ENCODE measurements at regions not wholly inside any gene's neighbourhood (a gene's known extent, or its start where the extent isn't known, plus 50 kb on each side); places are given as distances from the start of the nearest gene placed in this dataset.
"Not testable (repeated sequence)": the region's sequence is repeated elsewhere in the genome, so short reads cannot be mapped to it uniquely, and the experiment has no call there.

- DNase-seq = not testable (repeated sequence)
Observed at GRCh38 chr9:104195142-104195541, 101.0 kb downstream of the SMC2 start.

DNA sequence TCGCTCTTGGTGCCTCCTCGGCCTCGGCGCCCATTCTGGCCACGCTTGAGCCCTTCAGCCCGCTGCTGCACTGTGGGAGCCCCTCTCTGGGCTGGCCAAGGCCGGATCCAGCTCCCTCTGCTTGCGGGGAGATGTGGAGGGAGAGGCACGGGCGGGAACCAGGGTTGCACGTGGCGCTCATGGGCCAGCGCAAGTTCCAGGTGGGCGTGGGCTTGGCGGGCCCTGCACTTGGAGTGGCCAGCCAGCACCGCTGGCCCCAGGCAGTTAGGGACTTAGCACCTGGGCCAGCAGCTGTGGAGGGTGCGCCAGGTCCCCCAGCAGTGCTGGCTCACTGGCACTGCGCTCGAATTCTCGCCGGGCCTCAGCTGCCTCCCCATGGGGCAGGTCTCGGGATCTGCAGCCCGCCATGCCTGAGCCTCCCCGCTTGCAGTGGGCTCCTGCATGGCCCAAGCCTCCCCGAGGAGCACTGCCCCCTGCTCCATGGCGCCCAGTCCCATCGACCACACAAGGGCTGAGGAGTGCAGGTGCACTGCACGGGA is 106.4 kb downstream of the SMC2 start:
- DNase-seq = no peak

GRCh38 chr9:104206766-104207165 is 112.7 kb downstream of the SMC2 start:
- DNase-seq = no peak

- no peak for DNase-seq
Observed at GRCh38 chr9:104209387-104209786, 115.3 kb downstream of the SMC2 start.

GRCh38 chr9:104227108-104227507 is 133.0 kb downstream of the SMC2 start:
- DNase-seq = no peak

DNA sequence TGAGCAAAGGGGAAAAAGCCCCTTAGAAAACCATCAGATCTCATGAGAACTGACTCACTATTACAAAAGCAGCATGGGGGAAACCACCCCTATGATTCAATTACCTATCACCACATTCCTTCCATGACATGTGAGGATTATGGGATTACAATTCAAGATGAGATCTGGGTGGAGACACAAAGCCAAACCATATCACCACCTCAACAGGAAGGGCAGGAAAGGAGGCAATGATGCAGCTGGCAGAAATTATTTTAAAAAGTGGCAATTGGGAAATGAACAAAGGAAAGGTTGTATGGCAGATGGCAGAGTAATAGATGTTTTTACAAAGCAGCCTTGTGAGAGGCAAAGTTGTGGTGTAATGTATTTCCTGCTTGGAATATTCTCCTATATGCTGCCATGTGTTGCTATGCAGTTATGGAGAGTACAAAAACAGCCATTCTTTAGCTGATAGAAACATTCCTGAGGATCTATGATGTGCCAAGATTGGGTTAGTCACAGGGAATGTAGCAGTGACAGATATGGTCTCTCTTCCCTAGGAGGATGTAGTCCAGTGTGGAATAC is 138.8 kb downstream of the SMC2 start:
- DNase-seq = no peak

GRCh38 chr9:104233366-104233765 is 139.3 kb downstream of the SMC2 start:
- no peak for DNase-seq

- not testable (repeated sequence) for DNase-seq
Observed at GRCh38 chr9:104234632-104235337, 140.7 kb downstream of the SMC2 start.

- not testable (repeated sequence) for DNase-seq
Observed at GRCh38 chr9:104235347-104236120, 141.4 kb downstream of the SMC2 start.

DNA sequence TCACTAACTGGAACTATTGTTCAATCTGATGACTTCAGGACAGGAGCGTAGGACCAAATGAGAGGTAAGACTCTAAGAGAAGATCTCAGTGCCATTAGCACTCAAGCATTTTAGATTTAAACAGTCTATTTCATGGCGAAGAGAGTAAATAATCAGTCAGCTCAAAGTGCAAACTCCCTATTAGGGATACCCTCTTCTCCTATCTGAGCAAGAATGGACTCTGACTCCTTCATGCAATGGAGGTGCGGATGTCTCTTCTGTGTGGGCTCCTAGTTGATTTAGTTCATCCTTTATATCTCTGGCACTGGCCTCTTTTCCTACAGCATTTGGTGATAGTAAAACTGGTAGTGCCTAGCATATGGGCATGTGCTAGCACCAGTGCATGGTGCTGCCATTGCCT is 144.6 kb downstream of the SMC2 start:
- no peak for DNase-seq

DNA sequence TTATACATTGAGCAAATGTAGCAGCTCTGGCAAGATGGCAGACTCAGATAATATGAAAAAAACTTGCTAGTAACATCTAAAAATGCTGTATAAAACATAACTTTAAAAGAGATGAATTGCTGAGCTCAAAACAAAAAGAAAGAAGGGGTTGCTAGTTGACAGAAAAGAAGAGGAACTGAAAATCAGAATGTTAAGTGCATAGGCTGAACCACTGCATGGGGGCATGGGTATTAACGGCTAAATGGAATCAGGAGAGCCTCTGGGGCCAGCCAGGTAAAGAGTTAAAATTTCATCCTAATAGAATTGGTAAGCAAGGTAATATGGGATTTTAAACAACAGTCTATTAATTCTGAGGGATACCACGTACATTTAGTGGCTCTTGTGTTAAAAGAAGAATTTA is 146.8 kb downstream of the SMC2 start:
- DNase-seq = no peak

DNA sequence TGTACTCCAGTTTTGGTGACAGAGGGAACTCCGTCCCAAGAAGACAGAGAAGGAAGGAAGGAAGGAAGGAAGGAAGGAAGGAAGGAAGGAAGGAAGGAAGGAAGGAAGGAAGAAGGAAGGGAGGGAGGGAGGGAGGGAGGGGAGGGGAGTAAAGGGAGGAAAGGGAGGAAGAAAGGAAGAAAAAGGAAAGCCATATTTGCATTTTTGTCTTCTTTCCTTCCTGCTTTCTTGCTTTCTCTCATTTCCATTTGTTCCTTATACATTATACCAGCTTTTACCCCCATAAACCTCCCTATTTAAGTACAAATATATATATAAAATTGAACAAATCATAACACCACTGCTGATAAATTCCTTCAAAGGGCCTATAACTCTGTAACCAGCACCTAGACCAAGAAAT is 151.8 kb downstream of the SMC2 start:
- no peak for DNase-seq

GRCh38 chr9:104247899-104248460 is 153.9 kb downstream of the SMC2 start:
- DNase-seq = no peak

- no peak for DNase-seq
Observed at GRCh38 chr9:104256031-104256695, 162.1 kb downstream of the SMC2 start.

- DNase-seq = no peak
Observed at GRCh38 chr9:104256696-104257062, 162.6 kb downstream of the SMC2 start.

DNA sequence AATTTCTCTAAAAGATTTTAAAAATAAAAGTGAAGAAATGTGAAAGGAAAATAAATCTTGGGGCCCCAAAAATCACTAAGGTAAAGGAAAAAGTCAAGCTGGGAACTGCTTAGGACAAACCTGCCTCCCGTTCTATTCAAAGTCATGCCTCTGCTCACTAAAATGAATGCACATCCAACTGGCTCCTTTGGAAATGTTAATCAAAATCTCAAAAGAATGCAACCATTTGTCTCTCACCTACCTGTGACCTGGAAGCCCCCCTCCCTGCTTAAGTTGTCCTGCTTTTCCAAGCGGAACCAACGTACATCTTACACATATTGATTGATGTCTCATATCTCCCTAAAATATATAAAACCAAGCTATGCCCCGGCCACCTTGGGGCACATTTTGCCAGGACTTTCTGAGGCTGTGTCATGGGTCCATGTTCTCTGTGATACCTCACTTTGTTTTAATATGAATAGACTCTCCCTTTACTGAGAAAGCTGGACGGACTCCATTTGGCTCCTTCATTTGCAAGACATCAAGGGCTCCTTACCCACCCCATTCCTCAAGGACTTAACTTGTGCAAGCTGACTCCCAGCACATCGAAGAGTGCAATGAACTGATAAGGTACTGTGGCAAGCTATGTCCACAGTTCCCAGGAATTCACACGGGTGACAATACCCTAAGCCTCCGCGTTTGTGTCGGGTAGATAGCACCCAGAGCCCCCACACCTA is 164.3 kb downstream of the SMC2 start:
- no peak for DNase-seq

- no peak for DNase-seq
Observed at GRCh38 chr9:104260004-104260403, 165.9 kb downstream of the SMC2 start.

DNA sequence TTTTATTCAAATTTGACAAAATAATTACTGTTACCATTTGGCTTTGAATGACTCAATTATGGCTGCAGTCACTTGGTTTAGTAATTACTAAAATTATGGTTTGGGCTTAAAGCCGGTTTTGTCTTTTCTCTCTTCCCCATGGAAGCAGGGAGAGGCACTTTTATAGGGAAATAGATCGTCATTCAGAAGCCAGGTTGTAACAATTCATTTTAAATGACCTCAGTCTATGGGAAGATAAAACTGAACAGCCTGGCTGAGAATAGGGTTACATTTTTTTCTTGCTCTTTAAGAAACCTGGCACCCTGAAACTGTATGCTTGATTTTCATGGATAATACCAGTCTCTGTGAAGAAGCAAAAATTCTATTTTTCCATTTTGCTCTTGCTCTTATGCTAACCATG is 169.8 kb downstream of the SMC2 start:
- DNase-seq = no peak

DNA sequence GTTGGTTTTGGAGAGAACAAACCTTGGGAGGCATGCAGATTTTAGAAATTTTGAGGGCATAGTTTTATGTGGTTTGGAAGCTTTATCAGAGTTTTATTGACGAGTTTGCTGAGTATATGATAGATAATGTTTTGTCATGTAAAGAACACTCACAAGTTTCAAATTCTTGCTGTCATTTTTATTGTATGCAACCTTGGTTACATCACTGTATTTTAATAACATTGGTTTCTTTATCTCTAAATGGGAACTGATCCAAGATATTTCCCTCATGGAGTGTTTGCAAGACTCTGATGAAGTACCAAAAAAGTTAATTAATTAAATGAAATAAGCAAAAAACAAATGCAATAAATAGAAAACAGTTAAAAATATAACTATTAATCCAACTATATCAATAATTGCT is 170.3 kb downstream of the SMC2 start:
- DNase-seq = no peak

DNA sequence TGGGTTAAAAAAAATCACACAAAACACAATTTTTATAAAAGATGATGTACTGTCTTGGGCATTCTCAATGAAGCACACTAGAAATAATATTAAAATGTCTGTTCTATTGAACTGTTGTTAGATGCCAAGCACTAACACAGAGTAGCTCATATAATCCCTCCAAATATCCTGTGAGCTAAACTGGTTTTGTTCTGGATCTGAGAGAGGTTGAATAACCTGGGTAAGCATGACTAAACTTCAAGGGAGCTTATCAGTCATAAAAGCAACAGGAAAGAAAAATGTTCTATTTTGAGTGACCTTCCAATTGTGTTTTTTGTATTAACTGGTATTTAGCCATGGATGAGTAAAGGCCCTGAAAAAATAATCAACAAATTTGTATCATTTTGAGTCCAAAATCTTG is 175.3 kb downstream of the SMC2 start:
- no peak for DNase-seq

DNA sequence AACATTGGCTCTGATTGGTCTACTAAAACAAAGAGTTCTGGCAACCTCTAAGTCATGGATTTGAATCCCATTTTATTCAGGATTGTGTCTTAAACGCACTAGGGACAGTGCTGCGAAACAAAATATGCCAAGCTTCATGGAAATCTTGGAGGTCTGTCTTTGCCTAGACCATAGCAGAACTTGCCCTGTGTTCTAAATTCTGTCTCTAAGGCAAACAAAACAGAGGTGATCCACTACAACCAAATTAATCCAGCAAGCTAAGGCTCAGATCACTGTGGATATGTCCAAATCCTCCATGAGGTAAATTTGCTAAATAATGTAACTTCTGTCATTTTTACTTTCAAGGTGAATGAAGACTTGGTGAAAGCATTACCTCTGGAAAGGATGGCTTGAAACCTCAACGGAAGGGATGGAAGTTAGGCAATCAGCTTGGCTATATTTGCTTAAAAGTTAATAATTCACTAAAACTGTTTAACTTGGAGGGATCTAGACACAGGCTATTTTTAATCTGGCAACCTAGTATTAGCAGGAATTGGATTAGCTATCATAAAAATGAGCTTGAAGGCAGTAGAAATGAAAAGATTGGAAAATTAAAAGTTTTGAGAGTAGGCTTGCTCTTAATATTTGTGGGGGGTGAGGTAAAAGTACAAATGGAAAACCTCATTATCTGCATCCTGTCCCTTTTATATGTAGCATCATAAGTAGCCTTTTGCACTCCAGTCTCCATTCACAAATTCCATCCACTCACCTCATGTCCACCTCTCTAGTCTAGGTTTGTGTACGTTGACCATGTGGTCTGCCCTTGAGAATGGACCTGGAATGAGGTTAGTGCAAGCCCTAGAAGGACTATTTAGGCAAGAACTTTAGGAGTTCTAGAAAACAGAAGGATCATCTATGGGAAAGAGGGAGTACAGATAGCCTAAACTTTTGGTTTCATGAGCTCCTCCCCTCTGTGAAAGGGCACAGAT is 176.2 kb downstream of the SMC2 start:
- no peak for DNase-seq
